Vagina (tissue), 2 donors: ENCODE measurements at regions not wholly inside any gene's neighbourhood (a gene's known extent, or its start where the extent isn't known, plus 50 kb on each side); places are given as distances from the start of the nearest gene placed in this dataset.

Experiments used
- POLR2A ChIP-seq, 2 donors: fragments of 450-650 bp; IDR thresholded peaks; one replicate each; pipeline ENCODE4 v1.6.1; 2017; ENCODE audit warnings: antibody characterized with exemption in 2 of 2, mild to moderate bottlenecking in 2 of 2, moderate library complexity in 2 of 2
- POLR2AphosphoS5 ChIP-seq, 2 donors: sonication (generic); formaldehyde crosslinking; IDR thresholded peaks; one replicate each; pipeline ENCODE4 v1.9.0; 2017; ENCODE audit warnings: antibody characterized with exemption in 2 of 2, mild to moderate bottlenecking in 2 of 2, low read depth in 1 of 2; ENCODE audit not compliant: insufficient read depth in 1 of 2

DNA sequence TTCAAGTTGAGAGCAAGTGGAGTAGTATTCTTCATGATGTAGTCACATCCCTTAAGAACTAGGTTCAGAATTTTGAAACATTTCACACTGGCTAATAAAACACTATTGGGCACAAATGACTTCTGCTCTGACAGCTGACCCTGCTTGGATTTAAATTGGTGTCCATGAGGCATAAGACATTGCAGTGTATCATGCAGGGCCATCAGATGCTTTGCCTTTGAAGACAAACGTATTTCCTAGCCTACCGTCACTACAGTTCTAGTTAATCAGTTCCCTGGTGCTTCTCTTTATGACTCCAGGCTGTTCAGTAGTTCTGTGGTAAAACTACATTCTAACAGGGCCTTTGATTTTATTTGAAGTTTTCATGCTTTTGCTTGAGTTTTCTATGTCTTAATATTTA is 168.5 kb upstream of the ZNF804B start:
- TF ChIP-seq POLR2A (IDR thresholded peaks at IDR 0.05) (no peak), POLR2AphosphoS5 (IDR thresholded peaks at IDR 0.05; ENCODE audit: insufficient read depth in 1 of 2, low read depth in 1 of 2) (no peak)
